ENCODE measurements at regions not wholly inside any gene's neighbourhood (a gene's known extent, or its start where the extent isn't known, plus 50 kb on each side); places are given as distances from the start of the nearest gene placed in this dataset.
A peak's percentile ranks its signal among the peaks of the same experiment; 100 is the strongest.

- TF ChIP-seq YY1 (IDR thresholded peaks at IDR 0.05; ENCODE audit: low read depth) (no peak), RFX5 (IDR thresholded peaks at IDR 0.05; ENCODE audit: low read length) (no peak)
- TF ChIP-seq, protein P1, sequence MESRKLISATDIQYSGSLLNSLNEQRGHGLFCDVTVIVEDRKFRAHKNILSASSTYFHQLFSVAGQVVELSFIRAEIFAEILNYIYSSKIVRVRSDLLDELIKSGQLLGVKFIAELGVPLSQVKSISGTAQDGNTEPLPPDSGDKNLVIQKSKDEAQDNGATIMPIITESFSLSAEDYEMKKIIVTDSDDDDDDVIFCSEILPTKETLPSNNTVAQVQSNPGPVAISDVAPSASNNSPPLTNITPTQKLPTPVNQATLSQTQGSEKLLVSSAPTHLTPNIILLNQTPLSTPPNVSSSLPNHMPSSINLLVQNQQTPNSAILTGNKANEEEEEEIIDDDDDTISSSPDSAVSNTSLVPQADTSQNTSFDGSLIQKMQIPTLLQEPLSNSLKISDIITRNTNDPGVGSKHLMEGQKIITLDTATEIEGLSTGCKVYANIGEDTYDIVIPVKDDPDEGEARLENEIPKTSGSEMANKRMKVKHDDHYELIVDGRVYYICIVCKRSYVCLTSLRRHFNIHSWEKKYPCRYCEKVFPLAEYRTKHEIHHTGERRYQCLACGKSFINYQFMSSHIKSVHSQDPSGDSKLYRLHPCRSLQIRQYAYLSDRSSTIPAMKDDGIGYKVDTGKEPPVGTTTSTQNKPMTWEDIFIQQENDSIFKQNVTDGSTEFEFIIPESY (IDR thresholded peaks at IDR 0.05; ENCODE audit: borderline replicate concordance, low read depth): no peak
Measured at GRCh38 chr6:168826726-168827585, 386.0 kb downstream of the SMOC2 start (continued).

GRCh38 chr6:168826078-168826390, 385.1 kb downstream of the SMOC2 start:
- no peak overlapping the region for H2AFZ ChIP-seq (ENCODE audit: low read depth)
- H3F3A ChIP-seq (replicated peaks; ENCODE audit: insufficient read depth): no peaks in the 10 kb centered on the region
- no peaks in the 10 kb centered on the region for H3K36me3 ChIP-seq (replicated peaks in 1 of 2; ENCODE audit: control insufficient read depth in 1 of 2, insufficient read depth in 2 of 2, low read length in 1 of 2)
- TF ChIP-seq TEAD4 (IDR thresholded peaks at IDR 0.05; ENCODE audit: borderline replicate concordance, insufficient read depth) (no peak), RXRA (IDR thresholded peaks at IDR 0.05; ENCODE audit: borderline replicate concordance, low read depth) (no peak), MEF2A (IDR thresholded peaks at IDR 0.05; ENCODE audit: borderline replicate concordance, low read depth) (no peak), POLR2AphosphoS5 (IDR thresholded peaks at IDR 0.05; ENCODE audit: low read depth, low read length) (no peak), EZH2phosphoT487 (IDR thresholded peaks at IDR 0.05; ENCODE audit: borderline replicate concordance, low read depth) (no peak), NFIC (IDR thresholded peaks at IDR 0.05; ENCODE audit: borderline replicate concordance) (no peak), NRF1 (IDR thresholded peaks at IDR 0.05; ENCODE audit: low read depth, low read length) (no peak), TAF1 (IDR thresholded peaks at IDR 0.05; ENCODE audit: borderline replicate concordance, low read depth, low read length) (no peak), GATA2 (CRISPR knock-in tag; IDR thresholded peaks at IDR 0.05) (no peak), IRF3 (IDR thresholded peaks at IDR 0.05; ENCODE audit: low read depth, low read length) (no peak), GABPA (IDR thresholded peaks at IDR 0.05; ENCODE audit: low read depth) (no peak), JUND (IDR thresholded peaks at IDR 0.05) (no peak), EP300 (IDR thresholded peaks at IDR 0.05; ENCODE audit: borderline replicate concordance in 1 of 2, low read depth in 1 of 2, low read length in 1 of 2) (no peak), MXI1 (IDR thresholded peaks at IDR 0.05; ENCODE audit: low read depth, low read length) (no peak), FOXM1 (IDR thresholded peaks at IDR 0.05; ENCODE audit: low read depth) (no peak), REST (IDR thresholded peaks at IDR 0.05; ENCODE audit: low read depth, low read length) (no peak)
- TF ChIP-seq, protein P2, sequence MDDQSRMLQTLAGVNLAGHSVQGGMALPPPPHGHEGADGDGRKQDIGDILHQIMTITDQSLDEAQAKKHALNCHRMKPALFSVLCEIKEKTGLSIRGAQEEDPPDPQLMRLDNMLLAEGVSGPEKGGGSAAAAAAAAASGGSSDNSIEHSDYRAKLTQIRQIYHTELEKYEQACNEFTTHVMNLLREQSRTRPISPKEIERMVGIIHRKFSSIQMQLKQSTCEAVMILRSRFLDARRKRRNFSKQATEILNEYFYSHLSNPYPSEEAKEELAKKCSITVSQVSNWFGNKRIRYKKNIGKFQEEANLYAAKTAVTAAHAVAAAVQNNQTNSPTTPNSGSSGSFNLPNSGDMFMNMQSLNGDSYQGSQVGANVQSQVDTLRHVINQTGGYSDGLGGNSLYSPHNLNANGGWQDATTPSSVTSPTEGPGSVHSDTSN (IDR thresholded peaks at IDR 0.05): no peak
- TF ChIP-seq, protein P1 (IDR thresholded peaks at IDR 0.05; ENCODE audit: borderline replicate concordance, low read depth): no peak
- no peak overlapping the region for H3K4me2 ChIP-seq
- no peak overlapping the region for H3K9ac ChIP-seq
- CTCF ChIA-PET: interaction anchor here (0.6 to 0.9 kb wide), 2 partner anchors 69 to 193 kb away, joined by 3 to 5 read pairs; no protein-coding TSS in a partner anchor
- H3K79me2 ChIP-seq (ENCODE audit: insufficient read depth): no peaks in the 10 kb centered on the region
- H3K27ac ChIP-seq (ENCODE audit: low read depth in 2 of 2, low read length in 1 of 2): no peak overlapping the region
- H4K20me1 ChIP-seq (ENCODE audit: insufficient read depth): no peaks in the 10 kb centered on the region
- WGBS (ENCODE audit: low lambda C conversion rate): 78% methylated on average over 19 of the region's 23 CpGs
- no peak overlapping the region for H3K4me3 ChIP-seq (ENCODE audit: low read depth in 2 of 2, low read length in 1 of 2)
- H3K9me3 ChIP-seq: 0 out of 2 replicates have a peak, but pooled peaks cover 3% of the 10 kb centered on the region
- peaks cover 0 to 9% of the 10 kb centered on the region in 2 experiments; a peak in 2 of 4 replicates for H3K4me1 ChIP-seq (ENCODE audit: control insufficient read depth in 1 of 2, insufficient read depth in 2 of 2, low read depth in 1 of 2, low read length in 1 of 2)
- no peaks in the 10 kb centered on the region for H3K27me3 ChIP-seq (ENCODE audit: insufficient read depth)
- POLR2A ChIA-PET: no interaction called here
- peak; percentile 20 for DNase-seq
- no peaks in the 10 kb centered on the region for H3K9me2 ChIP-seq
